AG04450 (cell line): ENCODE measurements at regions not wholly inside any gene's neighbourhood (a gene's known extent, or its start where the extent isn't known, plus 50 kb on each side); places are given as distances from the start of the nearest gene placed in this dataset.

Experiments used
- CTCF ChIA-PET: fragments of 300-600, 350-600 bp; formaldehyde crosslinking; extraction: SDS; loops from one replicate; lab custom pipeline; 2022; ENCODE audit warnings: antibody characterized with exemption, inconsistent platforms; lab: Charles Lee
- POLR2A ChIA-PET: fragments of 350-600 bp; formaldehyde crosslinking; extraction: SDS; loops from one replicate; lab custom pipeline; 2021; ENCODE audit warnings: antibody characterized with exemption, inconsistent platforms; lab: Yijun Ruan, JAX
- DNase-seq: peaks from one replicate; pipeline ENCODE4 v3.0.0-alpha.2; 2011; ENCODE audit warnings: low read depth, low spot score
- H3K27ac ChIP-seq: one replicate; pipeline ENCODE4 v1.5.1; 2012; ENCODE audit warnings: low read depth, low read length, control low read depth
- H3K27me3 ChIP-seq: one replicate; pipeline ENCODE4 v1.6.0; 2012; ENCODE audit warnings: low read length; ENCODE audit not compliant: control insufficient read depth, insufficient read depth
- H3K4me3 ChIP-seq: 2 replicates; pipeline ENCODE4 v1.5.1; 2011; ENCODE audit warnings: mild to moderate bottlenecking, low read depth, low read length, control low read depth
- H3K9me3 ChIP-seq: 2 replicates; pipeline ENCODE4 v1.5.1; 2012; ENCODE audit warnings: low read length; ENCODE audit not compliant: control insufficient read depth, insufficient read depth
- TF ChIP-seq, protein P1 (sequence below): IDR thresholded peaks from 2 replicates; pipeline ENCODE4 v1.5.1; 2011; ENCODE audit warnings: low read depth, low read length, control low read depth, inconsistent platforms

DNA sequence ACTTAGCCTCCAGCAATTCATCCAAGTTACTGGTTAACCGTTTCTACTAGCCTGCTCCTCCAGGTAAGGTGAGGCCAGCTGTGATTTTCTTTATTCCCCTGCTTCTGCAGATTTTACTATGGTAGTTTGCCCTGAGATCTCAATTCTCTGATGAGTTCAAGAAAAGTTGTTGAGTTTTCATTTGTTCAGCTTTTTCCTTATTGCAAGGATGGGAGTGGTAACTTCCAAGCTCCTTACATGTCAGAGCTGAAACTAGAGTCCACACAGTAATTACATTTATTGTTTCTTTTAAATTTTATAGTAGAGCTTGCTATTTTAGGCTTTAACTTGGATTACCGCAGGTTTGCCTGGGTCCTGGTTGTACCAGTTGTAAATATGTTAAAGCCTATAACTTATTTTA, 76.9 kb upstream of the ZRANB2 start:
- TF ChIP-seq, protein P1, sequence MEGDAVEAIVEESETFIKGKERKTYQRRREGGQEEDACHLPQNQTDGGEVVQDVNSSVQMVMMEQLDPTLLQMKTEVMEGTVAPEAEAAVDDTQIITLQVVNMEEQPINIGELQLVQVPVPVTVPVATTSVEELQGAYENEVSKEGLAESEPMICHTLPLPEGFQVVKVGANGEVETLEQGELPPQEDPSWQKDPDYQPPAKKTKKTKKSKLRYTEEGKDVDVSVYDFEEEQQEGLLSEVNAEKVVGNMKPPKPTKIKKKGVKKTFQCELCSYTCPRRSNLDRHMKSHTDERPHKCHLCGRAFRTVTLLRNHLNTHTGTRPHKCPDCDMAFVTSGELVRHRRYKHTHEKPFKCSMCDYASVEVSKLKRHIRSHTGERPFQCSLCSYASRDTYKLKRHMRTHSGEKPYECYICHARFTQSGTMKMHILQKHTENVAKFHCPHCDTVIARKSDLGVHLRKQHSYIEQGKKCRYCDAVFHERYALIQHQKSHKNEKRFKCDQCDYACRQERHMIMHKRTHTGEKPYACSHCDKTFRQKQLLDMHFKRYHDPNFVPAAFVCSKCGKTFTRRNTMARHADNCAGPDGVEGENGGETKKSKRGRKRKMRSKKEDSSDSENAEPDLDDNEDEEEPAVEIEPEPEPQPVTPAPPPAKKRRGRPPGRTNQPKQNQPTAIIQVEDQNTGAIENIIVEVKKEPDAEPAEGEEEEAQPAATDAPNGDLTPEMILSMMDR: no peak
- POLR2A ChIA-PET: no interaction called here

GRCh38 chr1:71157151-71157550, 76.3 kb upstream of the ZRANB2 start:
- no peak for DNase-seq
- ChIA-PET CTCF (no interaction called here), POLR2A (no interaction called here)
- TF ChIP-seq, protein P1: no peak
- no peak overlapping the region for H3K27ac ChIP-seq
- no peak overlapping the region for H3K4me3 ChIP-seq
- H3K27me3 ChIP-seq: no peaks in the 10 kb centered on the region
- no peaks in the 10 kb centered on the region for H3K9me3 ChIP-seq

More for the DNA sequence above, 76.9 kb upstream of the ZRANB2 start:
- H3K27me3 ChIP-seq: no peaks in the 10 kb centered on the region
- H3K4me3 ChIP-seq: no peak overlapping the region
- H3K27ac ChIP-seq: no peak overlapping the region
- no peak for DNase-seq
- H3K9me3 ChIP-seq: no peaks in the 10 kb centered on the region
- CTCF ChIA-PET: no interaction called here

GRCh38 chr1:71156590-71156989, 75.8 kb upstream of the ZRANB2 start:
- Histone ChIP-seq H3K27me3 (no peaks in the 10 kb centered on the region), H3K27ac (no peak overlapping the region), H3K9me3 (no peaks in the 10 kb centered on the region), H3K4me3 (no peak overlapping the region)
- DNase-seq: no peak
- POLR2A ChIA-PET: no interaction called here
- CTCF ChIA-PET: no interaction called here
- TF ChIP-seq, protein P1: no peak

DNA sequence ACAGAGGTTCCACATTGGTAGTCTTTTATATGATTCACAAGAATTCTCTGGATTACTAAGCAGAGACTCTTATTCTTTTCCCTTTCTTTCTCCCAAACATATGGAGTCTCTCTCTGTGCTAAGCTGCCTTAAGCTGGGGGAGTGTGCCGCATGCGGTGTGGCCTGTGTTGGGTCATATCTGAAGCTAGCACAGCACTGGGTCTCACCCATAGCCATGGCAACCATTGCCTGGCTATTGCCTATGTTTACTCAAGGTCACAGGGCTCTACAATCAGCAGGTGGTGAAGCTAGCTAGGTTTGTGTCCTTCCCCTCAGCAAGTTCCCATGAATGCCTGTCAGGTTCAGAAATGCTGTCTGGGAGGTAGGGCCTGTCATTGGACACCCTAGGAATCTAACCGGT, 73.6 kb upstream of the ZRANB2 start:
- no peak overlapping the region for H3K4me3 ChIP-seq
- ChIA-PET CTCF (no interaction called here), POLR2A (no interaction called here)
- no peaks in the 10 kb centered on the region for H3K9me3 ChIP-seq
- H3K27ac ChIP-seq: no peak overlapping the region
- no peak for DNase-seq
- H3K27me3 ChIP-seq: no peaks in the 10 kb centered on the region
- TF ChIP-seq, protein P1: no peak

DNA sequence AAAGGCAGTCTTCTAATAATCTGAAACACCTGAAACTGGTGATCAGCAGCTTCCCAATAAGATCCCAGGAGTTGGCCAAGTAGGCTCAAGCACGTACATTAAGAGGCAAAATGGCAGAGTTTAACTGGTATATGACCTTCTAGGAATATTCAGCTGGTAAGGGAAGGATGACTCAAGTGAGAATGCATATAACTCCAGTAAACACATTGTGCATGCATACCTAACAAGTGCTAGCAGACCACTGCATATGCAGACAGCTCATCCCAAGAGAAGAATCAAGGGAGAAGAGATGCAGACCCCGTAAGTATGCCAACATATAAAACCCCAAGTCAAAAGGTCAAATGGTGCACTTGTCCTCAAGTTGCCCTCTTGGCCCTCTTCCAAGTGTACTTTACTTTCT, 73.0 kb upstream of the ZRANB2 start:
- TF ChIP-seq, protein P1: no peak
- no peak overlapping the region for H3K27ac ChIP-seq
- H3K4me3 ChIP-seq: no peak overlapping the region
- DNase-seq: no peak
- CTCF ChIA-PET: no interaction called here
- no peaks in the 10 kb centered on the region for H3K27me3 ChIP-seq
- POLR2A ChIA-PET: no interaction called here
- H3K9me3 ChIP-seq: no peaks in the 10 kb centered on the region
